ENCODE measurements at regions not wholly inside any gene's neighbourhood (a gene's known extent, or its start where the extent isn't known, plus 50 kb on each side); places are given as distances from the start of the nearest gene placed in this dataset.
"Not testable (repeated sequence)": the region's sequence is repeated elsewhere in the genome, so short reads cannot be mapped to it uniquely, and the experiment has no call there.

DNA sequence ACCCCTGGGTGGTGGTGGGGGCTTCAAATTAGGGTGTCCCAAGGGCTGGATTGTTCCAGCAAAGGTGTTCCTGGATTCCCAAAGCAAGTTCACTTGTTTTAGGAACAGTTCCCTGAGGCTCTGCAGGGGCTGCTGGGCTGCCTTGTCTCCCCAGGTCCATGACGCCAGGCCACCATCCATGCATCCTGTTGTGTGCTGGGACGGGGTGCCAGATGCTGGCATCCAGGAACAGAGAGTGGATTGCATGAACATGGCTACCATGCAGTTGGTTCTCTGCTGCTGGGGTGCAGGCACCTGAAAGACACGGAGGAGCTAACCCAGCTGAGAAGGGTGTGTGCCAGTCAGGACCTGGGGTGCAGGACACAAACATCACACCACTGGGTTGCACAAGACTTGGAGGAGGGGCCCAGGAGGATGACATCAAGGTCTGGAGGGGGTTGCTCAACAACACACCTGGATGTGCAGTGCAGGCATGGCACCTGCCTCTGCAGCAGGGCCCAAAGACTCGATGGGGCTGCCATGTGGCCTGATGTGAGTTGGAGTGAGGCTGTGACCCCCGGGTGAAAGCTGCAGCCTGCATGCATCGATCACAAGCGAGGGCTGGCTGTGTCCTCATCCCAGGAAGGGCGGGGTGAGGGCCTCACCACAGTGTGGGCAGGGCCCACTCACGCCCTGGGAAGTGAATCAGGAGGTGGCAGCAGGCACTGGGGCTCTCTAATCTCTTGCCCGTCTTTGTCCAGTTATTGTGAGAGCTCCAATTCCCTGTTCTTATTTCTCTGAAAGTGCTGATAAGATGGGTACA is 74.0 kb upstream of the CLDN5 start:
- H3K4me1 Mint-ChIP-seq: peaks cover 7% of the 10 kb centered on the region
- peaks cover 22% of the 10 kb centered on the region for H3K27me3 Mint-ChIP-seq (ENCODE audit: low read depth, poor library complexity)
- no peaks in the 10 kb centered on the region for H3K9me3 Mint-ChIP-seq
- H3K27ac Mint-ChIP-seq: no peak overlapping the region
- H3K4me3 Mint-ChIP-seq: no peak overlapping the region
- no peaks in the 10 kb centered on the region for H3K36me3 Mint-ChIP-seq (ENCODE audit: low read depth)
- no peak for DNase-seq
- TF ChIP-seq, protein P1, sequence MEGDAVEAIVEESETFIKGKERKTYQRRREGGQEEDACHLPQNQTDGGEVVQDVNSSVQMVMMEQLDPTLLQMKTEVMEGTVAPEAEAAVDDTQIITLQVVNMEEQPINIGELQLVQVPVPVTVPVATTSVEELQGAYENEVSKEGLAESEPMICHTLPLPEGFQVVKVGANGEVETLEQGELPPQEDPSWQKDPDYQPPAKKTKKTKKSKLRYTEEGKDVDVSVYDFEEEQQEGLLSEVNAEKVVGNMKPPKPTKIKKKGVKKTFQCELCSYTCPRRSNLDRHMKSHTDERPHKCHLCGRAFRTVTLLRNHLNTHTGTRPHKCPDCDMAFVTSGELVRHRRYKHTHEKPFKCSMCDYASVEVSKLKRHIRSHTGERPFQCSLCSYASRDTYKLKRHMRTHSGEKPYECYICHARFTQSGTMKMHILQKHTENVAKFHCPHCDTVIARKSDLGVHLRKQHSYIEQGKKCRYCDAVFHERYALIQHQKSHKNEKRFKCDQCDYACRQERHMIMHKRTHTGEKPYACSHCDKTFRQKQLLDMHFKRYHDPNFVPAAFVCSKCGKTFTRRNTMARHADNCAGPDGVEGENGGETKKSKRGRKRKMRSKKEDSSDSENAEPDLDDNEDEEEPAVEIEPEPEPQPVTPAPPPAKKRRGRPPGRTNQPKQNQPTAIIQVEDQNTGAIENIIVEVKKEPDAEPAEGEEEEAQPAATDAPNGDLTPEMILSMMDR (IDR thresholded peaks at IDR 0.05): no peak

DNA sequence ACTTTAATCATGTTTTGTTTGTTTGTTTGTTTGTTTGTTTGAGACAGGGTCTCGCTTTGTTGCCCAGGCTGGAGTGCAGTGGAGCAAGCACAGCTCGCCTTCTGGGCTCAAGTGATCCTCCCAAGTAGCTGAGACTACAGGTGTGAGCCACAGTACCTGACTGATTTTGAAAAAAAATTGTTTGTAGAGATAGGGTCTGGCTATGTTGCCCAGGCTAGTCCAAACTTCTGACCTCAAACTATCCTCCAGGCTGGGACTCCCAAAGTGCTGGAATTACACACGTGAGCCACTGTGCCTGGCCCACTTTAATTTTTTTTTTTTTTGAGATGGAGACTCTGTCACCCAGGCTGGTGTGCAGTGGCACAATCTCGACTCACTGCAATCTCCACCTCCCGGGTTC is 74.8 kb upstream of the CLDN5 start:
- Mint-ChIP-seq H3K4me1 (peaks cover 9% of the 10 kb centered on the region), H3K9me3 (no peaks in the 10 kb centered on the region), H3K4me3 (no peak overlapping the region), H3K36me3 (ENCODE audit: low read depth) (no peaks in the 10 kb centered on the region), H3K27ac (no peak overlapping the region), H3K27me3 (ENCODE audit: low read depth, poor library complexity) (peaks cover 22% of the 10 kb centered on the region)
- no peak for DNase-seq
- TF ChIP-seq, protein P1 (IDR thresholded peaks at IDR 0.05): no peak

DNA sequence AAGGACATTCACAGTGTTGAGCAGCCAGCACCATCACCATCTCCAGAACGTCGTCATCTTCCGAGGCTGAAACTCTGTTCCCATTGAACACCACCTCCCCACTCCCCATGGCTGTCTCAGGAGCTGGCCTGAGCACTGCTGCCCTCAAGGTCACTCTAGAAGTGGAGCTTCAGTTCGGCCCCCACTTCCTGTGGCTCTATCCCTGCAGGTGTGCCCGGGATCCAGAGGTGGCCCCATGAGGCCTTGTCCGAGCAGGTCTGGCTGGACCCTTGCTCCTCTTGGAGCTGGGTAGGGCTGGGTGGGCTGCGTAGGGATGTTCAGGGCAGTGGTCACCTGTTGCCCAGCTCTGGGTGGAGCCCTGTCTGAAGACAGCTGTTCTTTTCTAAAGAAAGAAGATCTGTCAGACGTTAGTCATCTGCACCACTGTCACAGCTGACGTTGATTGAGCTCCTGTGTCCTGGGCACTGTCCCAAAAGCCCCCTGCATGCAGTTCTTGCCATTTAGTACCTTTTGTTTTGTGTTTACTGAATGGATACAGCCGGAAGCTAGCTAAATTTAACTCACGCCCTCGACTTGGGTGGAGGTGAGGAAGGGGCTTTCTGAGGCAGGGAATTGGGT is 75.5 kb upstream of the CLDN5 start:
- no peaks in the 10 kb centered on the region for H3K36me3 Mint-ChIP-seq (ENCODE audit: low read depth)
- no peaks in the 10 kb centered on the region for H3K9me3 Mint-ChIP-seq
- DNase-seq: no peak
- H3K27me3 Mint-ChIP-seq (ENCODE audit: low read depth, poor library complexity): peaks cover 22% of the 10 kb centered on the region
- H3K27ac Mint-ChIP-seq: no peak overlapping the region
- no peak overlapping the region for H3K4me3 Mint-ChIP-seq
- H3K4me1 Mint-ChIP-seq: peaks cover 16% of the 10 kb centered on the region
- TF ChIP-seq, protein P1 (IDR thresholded peaks at IDR 0.05): no peak

DNA sequence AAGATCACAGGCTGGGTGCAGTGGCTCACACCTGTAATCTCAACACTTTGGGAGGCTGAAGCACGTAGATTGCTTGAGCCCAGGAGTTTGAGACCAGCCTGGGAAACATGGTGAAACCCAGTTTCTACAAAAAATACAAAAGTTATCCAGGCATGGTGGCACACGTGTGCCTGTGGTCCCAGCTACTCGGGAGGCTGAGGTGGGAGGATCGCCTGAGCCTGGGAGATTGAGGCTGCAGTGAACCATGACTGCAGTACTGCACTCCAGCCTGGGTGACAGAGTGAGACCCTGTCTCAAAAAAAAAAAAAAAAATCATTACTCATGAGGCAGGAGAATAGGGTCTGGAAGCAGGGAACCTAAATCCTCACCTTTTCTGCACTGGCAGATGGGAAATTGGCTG is 79.1 kb upstream of the CLDN5 start:
- Mint-ChIP-seq H3K4me1 (peaks cover 35% of the 10 kb centered on the region), H3K27me3 (ENCODE audit: low read depth, poor library complexity) (peaks cover 26% of the 10 kb centered on the region)
- not testable (repeated sequence) for H3K9me3 Mint-ChIP-seq

DNA sequence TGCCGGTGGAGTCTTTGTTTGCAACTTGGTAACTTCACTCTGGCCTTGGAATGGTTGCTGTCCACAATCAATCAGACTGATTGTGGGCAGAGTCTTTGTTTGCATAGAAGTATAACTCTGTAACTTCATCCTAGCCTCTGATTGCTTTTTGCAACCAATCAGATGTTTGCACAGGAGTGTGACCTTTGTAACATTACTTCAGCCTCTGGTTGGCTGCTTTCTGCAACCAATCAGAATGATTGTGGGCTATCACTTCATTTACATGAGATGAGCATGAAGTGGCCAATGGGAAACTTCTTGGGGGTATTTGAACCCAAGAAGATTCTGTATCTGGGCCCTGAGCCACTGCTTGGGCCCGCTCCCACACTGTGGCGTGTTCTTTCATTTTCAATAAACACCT is 79.6 kb upstream of the CLDN5 start:
- no peaks in the 10 kb centered on the region for H3K9me3 Mint-ChIP-seq
- no peaks in the 10 kb centered on the region for H3K36me3 Mint-ChIP-seq (ENCODE audit: low read depth)
- TF ChIP-seq, protein P1 (IDR thresholded peaks at IDR 0.05): no peak
- H3K4me1 Mint-ChIP-seq: peaks cover 35% of the 10 kb centered on the region
- H3K27me3 Mint-ChIP-seq (ENCODE audit: low read depth, poor library complexity): peaks cover 30% of the 10 kb centered on the region
- no peak for DNase-seq
- no peak overlapping the region for H3K4me3 Mint-ChIP-seq
- H3K27ac Mint-ChIP-seq: no peak overlapping the region

More for the DNA sequence above, 79.1 kb upstream of the CLDN5 start:
- H3K4me3 Mint-ChIP-seq; H3K27ac Mint-ChIP-seq; DNase-seq; H3K36me3 Mint-ChIP-seq (ENCODE audit: low read depth): not testable (repeated sequence)

DNA sequence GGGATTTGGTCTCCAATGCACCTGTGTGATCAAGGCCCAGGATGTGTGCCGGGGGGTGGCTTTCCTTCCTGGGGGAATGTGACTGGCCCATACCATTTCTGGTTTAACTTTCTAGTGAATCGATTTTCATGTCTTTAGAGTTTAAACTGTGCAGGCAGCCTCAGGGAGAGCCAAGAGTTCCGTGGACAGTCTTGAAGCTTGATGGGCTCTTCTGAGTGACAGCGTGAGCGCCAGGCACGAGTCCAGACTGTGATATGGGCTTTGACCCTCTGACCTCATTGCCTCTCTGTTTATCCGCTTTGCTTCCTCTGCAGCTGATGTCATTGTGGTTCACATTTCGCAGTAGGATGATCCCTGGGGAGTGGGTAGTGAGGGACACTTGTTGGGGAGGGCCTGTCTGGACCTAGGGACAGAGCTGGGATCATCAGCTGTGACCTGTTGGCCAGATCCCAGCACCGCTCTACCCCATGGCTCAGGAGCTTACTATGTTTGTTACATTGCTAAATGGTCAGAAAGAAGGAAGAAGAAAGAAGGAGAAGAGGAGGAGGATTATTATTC is 80.6 kb upstream of the CLDN5 start:
- DNase-seq: no peak
- Mint-ChIP-seq H3K27me3 (ENCODE audit: low read depth, poor library complexity) (peaks cover 33% of the 10 kb centered on the region), H3K9me3 (no peaks in the 10 kb centered on the region), H3K36me3 (ENCODE audit: low read depth) (no peaks in the 10 kb centered on the region), H3K4me3 (no peak overlapping the region), H3K4me1 (peaks cover 35% of the 10 kb centered on the region), H3K27ac (no peak overlapping the region)
- TF ChIP-seq, protein P1 (IDR thresholded peaks at IDR 0.05): no peak

Data from nephron progenitor cell (in vitro differentiated cells).